NCI-H524 (cell line): ENCODE measurements at regions not wholly inside any gene's neighbourhood (a gene's known extent, or its start where the extent isn't known, plus 50 kb on each side); places are given as distances from the start of the nearest gene placed in this dataset.
A peak's percentile ranks its signal among the peaks of the same experiment; 100 is the strongest.
"Not testable (repeated sequence)": the region's sequence is repeated elsewhere in the genome, so short reads cannot be mapped to it uniquely, and the experiment has no call there.

ENCODE experiments used
- DNase-seq, 2 experiments: peaks; one replicate each; lab custom pipeline; 2025; lab: John Stamatoyannopoulos, UW

- DNase-seq = no peak
These were observed 670.0 kb upstream of the AMOT start for GRCh38 chrX:113510586-113510985.

GRCh38 chrX:113492895-113493294, 652.3 kb upstream of the AMOT start:
- no peak for DNase-seq

DNA sequence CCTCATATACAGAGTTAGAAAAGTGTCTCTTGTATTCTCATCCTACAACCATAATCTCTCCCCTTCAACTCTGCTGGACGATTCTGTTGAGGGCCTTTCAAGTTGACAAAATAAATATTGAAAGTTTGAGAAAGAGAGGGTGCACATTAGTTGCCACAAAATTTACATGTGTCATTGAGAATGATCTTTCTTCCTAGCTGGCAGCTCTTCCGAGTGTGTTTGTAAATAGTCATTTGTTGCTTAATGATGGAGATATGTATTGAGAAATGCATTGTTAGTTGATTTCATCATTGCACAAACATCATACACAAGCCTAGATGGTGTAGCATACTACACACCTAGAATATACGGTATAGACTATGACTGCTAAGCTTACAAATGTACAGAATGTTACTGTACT, 632.8 kb upstream of the AMOT start:
- no peak for DNase-seq

DNA sequence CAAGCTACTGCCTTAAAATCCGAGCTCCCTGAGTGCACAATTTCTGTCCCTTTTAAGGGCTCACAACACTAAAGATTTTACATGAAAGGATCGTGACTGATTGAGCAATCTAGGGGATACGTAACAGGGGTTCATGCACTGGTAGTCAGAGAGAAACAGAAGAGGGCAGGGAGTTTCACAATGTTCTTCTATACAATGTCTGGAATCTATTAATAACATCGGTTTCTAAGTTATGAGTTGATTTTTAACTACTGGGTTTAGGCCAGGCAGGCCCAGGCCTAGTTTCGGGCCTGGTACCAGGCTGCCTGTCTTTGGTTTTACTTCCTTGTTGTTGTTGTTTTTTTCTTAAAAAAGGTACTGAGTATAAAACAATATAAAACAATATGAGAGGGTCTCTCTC, 632.4 kb upstream of the AMOT start:
- DNase-seq = not testable (repeated sequence)

DNA sequence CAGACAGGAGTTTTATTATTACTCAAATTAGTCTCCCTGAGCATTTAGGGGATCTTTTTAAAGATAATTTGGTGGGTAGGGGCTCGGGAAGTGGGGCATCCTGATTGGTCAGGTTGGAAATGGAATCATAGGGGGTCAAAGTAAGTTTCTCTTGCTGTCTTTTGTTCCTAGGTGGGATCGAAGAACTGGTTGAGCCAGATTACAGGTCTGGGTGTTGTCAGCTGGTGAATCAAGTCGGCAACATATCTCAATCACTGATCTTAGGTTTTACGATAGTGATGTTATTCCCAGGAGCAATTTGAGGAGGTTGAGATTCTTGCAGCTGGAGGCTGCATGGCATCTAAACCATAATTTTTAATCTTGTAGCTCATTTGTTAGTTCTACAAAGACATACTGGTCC, 629.5 kb upstream of the AMOT start:
- DNase-seq = no peak

DNA sequence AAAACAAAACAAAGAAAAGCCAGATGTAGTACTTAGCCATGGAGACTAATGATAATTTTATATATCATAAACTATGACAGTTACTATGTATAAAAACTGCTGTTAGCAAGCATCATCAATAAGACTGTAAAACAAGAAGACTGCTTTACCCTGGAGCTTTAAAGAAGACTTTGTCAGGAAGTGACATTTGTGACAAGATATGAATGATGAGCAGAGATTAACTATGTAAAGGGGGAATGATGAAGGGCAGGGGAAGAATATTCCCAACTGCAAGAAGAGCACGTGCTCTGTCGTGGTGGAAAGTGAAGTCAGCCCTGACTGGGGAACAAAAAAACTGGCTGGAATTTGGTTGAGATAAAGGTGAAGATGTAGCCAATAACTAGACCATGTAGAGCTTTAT, 617.1 kb upstream of the AMOT start:
- no peak for DNase-seq

DNA sequence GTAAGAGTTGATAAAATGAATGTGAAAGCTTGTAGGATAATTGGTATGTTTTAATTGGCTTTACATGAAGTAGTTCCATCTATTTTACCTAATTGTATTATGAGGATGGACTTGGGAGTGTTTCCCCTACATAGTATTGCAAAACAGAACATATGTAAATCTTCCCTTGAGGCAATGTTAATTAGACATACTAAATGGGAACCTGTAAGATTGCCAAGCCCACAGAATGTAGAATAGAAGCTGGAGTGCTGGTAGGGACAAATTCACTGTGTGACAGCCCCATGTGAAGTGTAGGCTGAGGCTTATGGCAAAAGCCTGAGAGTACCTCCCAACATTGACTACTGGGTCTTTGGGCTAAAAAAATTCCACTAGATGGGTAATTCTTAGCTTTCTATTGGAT, 615.0 kb upstream of the AMOT start:
- no peak for DNase-seq

GRCh38 chrX:113429011-113429410, 588.4 kb upstream of the AMOT start:
- no peak for DNase-seq

DNA sequence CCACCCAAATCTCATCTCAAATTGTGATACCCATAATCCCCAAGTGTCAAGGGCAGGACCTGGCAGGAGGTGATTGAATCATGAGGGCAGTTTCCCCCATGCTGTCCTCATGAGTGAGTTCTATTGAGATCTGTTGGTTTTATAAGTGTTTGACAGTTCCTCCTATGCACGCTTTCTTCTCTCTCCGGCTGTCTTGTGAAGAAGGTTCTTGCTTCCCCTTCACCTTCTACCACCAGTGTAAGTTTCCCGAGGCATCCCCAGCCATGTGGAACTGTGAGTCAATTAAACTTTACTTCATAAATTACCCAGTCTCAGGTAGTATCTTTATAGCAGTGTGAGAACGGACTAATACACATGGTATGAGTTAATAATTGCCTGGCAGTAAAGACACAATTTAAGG, 581.7 kb upstream of the AMOT start:
- no peak for DNase-seq

DNA sequence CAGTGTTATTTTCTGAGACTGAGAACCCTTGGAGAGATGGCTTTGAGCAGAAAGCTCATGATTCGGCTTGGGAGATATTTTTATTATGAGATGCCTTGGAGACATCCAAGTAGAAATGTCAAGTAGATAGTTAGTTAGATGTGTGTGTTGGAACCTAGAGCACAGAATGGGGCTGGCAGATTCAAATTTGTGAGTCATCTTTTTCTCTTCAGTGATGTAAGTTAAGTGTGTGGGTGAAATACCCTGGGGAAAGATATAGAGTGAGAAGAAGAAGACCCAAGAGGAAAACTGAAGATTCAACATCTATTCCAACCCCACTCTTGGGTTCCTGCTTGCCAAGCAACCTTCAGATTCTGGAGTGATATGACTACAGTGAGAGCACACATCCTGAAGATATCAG, 580.8 kb upstream of the AMOT start:
- DNase-seq = no peak

- DNase-seq = no peak
These were observed 571.5 kb upstream of the AMOT start for GRCh38 chrX:113412106-113412505.

DNA sequence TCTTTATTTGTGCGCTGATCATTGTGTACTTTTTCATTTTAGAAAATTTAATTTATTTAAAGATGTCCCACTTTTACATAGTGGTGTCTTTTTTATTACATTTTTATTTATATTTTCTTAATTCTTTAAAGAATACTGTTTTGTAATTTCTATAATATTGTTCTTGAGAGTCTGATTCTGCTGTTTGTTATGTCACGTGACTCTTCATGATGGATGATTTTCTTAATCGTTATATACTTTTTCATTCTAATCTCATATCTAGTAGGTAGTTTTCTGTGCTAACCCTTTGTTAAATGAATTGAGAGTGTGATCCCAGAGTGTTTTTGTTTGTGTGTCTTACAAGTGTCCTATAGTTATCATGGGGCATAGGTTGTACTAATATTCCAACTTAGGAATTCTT, 568.2 kb upstream of the AMOT start:
- no peak for DNase-seq

- no peak for DNase-seq
These were observed 559.6 kb upstream of the AMOT start for GRCh38 chrX:113400193-113400704.

- DNase-seq = no peak
These were observed 559.0 kb upstream of the AMOT start for GRCh38 chrX:113399506-113400192.

DNA sequence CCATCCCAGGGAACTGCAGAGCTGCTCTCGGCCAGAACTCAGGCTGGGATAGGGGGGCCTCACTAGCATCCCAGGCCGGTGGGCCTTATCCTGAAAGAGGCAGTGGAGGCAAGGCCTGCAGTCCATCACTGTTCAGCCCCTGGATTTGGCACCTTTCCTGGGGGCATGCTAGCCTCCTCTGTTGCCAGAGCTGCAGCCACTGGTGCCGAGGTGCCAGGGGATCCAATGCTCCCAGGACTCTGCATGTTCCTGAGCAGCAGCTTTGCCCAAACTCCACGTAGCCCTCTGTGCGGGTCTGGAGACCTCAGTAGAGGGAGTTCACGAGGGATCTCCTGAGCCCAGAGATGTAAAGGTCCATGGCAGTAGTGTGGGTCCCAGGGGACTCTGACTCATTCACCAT, 551.7 kb upstream of the AMOT start:
- no peak for DNase-seq

GRCh38 chrX:113391875-113392274, 551.2 kb upstream of the AMOT start:
- DNase-seq = no peak

- peak in 1 of 2 experiments; percentile 12 for DNase-seq
These were observed 549.9 kb upstream of the AMOT start for GRCh38 chrX:113390531-113390930.

GRCh38 chrX:113389846-113390245, 549.2 kb upstream of the AMOT start:
- no peak for DNase-seq

- no peak for DNase-seq
These were observed 544.0 kb upstream of the AMOT start for GRCh38 chrX:113384628-113385027.

GRCh38 chrX:113373421-113373820, 532.8 kb upstream of the AMOT start:
- DNase-seq = not testable (repeated sequence)

GRCh38 chrX:113370006-113370405, 529.4 kb upstream of the AMOT start:
- DNase-seq = no peak

DNA sequence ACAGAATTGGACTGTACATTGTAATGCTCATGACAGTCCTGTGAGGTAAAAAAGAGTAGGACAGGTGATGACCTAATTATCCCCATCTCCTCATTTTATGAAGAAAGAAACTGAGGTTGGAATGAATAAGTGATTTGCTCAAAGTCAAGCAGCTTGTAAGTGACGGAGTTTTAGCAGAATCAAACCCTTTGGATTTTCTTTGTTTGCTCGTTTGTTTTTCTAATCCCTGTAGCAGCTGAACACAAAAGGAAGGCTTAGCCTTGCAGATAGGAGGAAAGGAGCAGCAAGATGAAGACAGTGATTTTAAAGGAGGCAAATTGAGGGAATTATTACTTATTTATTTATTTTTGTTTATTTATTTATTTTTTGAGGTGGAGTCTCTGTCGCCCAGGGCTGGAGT, 528.4 kb upstream of the AMOT start:
- no peak for DNase-seq

DNA sequence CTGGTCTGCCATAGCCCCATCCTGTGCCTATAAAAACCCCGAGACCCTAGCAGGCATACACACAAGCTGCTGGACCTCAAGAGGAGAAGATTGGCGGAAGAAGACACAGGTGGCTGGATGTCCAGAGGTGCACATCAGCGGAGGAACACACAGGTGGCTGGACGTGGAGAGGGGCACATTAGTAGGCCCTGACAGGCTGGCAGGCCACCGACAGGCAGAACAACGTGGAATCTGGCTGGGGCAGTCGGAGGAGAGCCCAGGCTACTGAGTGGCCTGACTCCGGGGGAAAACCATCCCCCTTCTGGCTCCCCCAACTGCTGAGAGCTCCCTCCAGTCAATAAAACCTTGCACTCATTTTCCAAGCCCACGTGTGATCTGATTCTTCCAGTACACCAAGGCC, 512.5 kb upstream of the AMOT start:
- no peak for DNase-seq

DNA sequence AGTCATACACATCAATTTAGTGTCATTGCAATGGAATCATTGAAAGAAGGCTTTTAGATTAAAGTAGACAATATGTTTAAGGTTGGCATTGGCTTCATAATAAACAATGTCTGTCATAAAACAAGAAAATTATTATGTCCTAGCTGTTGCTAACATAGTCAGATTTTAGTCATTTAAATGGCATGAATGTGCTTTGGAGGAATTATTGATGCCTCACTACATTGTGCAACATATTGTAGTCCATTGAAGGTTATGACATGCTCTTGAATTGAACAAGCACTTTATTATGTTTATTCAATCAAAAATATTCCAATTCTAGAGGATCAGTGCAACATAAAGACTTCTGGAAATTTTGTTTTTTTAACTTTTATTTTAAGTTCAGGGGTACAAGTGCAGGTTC, 489.8 kb upstream of the AMOT start:
- DNase-seq = no peak
